HL-60 (cell line): ENCODE measurements at regions not wholly inside any gene's neighbourhood (a gene's known extent, or its start where the extent isn't known, plus 50 kb on each side); places are given as distances from the start of the nearest gene placed in this dataset.
"Not testable (repeated sequence)": the region's sequence is repeated elsewhere in the genome, so short reads cannot be mapped to it uniquely, and the experiment has no call there.

ENCODE experiments used
- DNase-seq, 2 experiments: peaks; one replicate each; pipeline ENCODE4 v3.0.0-alpha.2; 2010 to 2020; ENCODE audit warnings: low read depth in 1 of 2, low spot score in 1 of 2
- H3K27ac ChIP-seq: fragments of 250-450 bp; sonication (Bioruptor Pico); replicated peaks from 2 replicates; pipeline ENCODE4 v1.5.1; 2020; ENCODE audit warnings: mild to moderate bottlenecking, moderate library complexity
- H3K27me3 ChIP-seq: fragments of 250-450 bp; sonication (Bioruptor Pico); 2 replicates; pipeline ENCODE4 v1.5.1; 2021; ENCODE audit warnings: mild to moderate bottlenecking, moderate library complexity; ENCODE audit not compliant: insufficient read depth, poor library complexity, severe bottlenecking
- H3K4me3 ChIP-seq: replicated peaks from 2 replicates; pipeline ENCODE4 v1.5.1; 2011; ENCODE audit warnings: mild to moderate bottlenecking, control low read depth, low read length; ENCODE audit not compliant: insufficient read depth
- GABPA ChIP-seq: IDR thresholded peaks from 2 replicates; pipeline ENCODE4 v1.6.1; 2012; ENCODE audit warnings: low read depth
- POLR2AphosphoS5 ChIP-seq: IDR thresholded peaks from 2 replicates; pipeline ENCODE4 v1.6.1; 2012; ENCODE audit warnings: low read depth
- SPI1 ChIP-seq: IDR thresholded peaks from 2 replicates; pipeline ENCODE4 v1.6.1; 2012; ENCODE audit warnings: low read depth, mild to moderate bottlenecking, borderline replicate concordance
- TF ChIP-seq, protein P1 (sequence below): IDR thresholded peaks from 2 replicates; pipeline ENCODE4 v1.6.1; 2012; ENCODE audit warnings: low read depth; ENCODE audit not compliant: insufficient replicate concordance
- TF ChIP-seq, protein P2 (sequence below): IDR thresholded peaks from one replicate; pipeline ENCODE4 v1.5.1; 2011; ENCODE audit warnings: low read length, control low read depth, inconsistent platforms; ENCODE audit not compliant: insufficient read depth

DNA sequence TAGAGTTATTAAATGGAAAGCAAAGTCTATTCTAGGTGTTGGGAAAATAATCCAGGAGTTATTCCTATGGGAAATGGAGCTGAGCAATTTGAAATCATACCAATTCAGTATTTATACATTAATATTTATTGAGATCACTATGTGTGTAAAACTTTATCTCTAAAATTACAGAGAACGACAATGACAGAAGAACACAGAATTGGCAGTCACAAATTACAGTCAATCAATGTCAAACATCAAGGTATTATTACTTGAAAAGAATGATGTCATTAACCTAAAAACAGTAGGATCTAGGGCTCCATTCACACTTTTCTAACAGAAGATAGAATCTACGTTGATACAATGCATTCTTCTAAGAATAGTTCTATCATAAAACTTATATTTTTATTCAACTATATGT, 154.9 kb upstream of the GJE1 start:
- H3K27ac ChIP-seq = no peak overlapping the region
- no peak for TF ChIP-seq GABPA
- TF ChIP-seq, protein P1, sequence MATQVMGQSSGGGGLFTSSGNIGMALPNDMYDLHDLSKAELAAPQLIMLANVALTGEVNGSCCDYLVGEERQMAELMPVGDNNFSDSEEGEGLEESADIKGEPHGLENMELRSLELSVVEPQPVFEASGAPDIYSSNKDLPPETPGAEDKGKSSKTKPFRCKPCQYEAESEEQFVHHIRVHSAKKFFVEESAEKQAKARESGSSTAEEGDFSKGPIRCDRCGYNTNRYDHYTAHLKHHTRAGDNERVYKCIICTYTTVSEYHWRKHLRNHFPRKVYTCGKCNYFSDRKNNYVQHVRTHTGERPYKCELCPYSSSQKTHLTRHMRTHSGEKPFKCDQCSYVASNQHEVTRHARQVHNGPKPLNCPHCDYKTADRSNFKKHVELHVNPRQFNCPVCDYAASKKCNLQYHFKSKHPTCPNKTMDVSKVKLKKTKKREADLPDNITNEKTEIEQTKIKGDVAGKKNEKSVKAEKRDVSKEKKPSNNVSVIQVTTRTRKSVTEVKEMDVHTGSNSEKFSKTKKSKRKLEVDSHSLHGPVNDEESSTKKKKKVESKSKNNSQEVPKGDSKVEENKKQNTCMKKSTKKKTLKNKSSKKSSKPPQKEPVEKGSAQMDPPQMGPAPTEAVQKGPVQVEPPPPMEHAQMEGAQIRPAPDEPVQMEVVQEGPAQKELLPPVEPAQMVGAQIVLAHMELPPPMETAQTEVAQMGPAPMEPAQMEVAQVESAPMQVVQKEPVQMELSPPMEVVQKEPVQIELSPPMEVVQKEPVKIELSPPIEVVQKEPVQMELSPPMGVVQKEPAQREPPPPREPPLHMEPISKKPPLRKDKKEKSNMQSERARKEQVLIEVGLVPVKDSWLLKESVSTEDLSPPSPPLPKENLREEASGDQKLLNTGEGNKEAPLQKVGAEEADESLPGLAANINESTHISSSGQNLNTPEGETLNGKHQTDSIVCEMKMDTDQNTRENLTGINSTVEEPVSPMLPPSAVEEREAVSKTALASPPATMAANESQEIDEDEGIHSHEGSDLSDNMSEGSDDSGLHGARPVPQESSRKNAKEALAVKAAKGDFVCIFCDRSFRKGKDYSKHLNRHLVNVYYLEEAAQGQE = no peak
- no peak for TF ChIP-seq SPI1
- TF ChIP-seq, protein P2, sequence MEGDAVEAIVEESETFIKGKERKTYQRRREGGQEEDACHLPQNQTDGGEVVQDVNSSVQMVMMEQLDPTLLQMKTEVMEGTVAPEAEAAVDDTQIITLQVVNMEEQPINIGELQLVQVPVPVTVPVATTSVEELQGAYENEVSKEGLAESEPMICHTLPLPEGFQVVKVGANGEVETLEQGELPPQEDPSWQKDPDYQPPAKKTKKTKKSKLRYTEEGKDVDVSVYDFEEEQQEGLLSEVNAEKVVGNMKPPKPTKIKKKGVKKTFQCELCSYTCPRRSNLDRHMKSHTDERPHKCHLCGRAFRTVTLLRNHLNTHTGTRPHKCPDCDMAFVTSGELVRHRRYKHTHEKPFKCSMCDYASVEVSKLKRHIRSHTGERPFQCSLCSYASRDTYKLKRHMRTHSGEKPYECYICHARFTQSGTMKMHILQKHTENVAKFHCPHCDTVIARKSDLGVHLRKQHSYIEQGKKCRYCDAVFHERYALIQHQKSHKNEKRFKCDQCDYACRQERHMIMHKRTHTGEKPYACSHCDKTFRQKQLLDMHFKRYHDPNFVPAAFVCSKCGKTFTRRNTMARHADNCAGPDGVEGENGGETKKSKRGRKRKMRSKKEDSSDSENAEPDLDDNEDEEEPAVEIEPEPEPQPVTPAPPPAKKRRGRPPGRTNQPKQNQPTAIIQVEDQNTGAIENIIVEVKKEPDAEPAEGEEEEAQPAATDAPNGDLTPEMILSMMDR = no peak
- TF ChIP-seq POLR2AphosphoS5 = no peak
- H3K4me3 ChIP-seq = no peak overlapping the region
- DNase-seq = no peak
- no peaks in the 10 kb centered on the region for H3K27me3 ChIP-seq

DNA sequence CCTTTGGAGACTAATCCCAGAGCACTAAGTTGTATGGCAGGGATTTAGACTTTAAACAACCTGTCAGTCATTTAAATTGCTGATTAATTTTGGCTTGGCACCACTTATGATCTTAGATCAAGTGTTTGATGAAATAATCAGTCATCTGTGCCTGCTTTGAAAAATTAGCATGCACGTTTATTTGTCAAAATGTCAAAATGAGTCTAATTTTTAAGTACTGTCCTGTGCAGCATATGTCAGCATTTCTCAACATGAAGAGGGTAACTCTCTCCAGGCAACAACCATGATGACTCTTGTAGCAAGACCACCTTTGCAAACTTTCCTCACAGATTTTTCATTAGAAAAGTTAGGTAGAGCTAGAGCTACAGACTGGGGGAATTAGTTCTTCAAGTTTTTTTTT, 155.7 kb upstream of the GJE1 start:
- Histone ChIP-seq H3K27me3 (no peaks in the 10 kb centered on the region), H3K27ac (no peak overlapping the region), H3K4me3 (no peak overlapping the region)
- TF ChIP-seq GABPA = no peak
- no peak for TF ChIP-seq POLR2AphosphoS5
- TF ChIP-seq, protein P2 = no peak
- TF ChIP-seq, protein P1 = no peak
- TF ChIP-seq SPI1 = no peak
- DNase-seq = no peak

DNA sequence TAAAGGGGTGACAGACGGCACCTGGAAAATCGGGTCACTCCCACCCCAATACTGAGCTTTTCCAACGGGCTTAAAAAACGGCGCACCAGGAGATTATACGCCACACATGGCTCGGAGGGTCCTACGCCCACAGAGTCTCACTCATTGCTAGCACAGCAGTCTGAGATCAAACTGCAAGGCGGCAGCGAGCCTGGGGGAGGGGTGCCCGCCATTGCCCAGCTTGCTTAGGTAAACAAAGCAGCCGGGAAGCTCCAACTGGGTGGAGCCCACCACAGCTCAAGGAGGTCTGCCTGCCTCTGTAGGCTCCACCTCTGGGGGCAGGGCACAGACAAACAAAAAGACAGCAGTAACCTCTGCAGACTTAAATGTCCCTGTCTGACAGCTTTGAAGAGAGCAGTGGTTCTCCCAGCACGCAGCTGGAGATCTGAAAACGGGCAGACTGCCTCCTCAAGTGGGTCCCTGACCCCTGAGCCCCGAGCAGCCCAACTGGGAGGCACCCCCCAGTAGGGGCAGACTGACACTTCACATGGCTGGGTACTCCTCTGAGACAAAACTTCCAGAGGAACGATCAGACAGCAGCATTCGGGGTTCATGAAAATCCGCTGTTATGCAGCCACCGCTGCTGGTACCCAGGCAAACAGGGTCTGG, 162.8 kb upstream of the GJE1 start:
- not testable (repeated sequence) for DNase-seq, H3K4me3 ChIP-seq, H3K27me3 ChIP-seq, H3K27ac ChIP-seq

DNA sequence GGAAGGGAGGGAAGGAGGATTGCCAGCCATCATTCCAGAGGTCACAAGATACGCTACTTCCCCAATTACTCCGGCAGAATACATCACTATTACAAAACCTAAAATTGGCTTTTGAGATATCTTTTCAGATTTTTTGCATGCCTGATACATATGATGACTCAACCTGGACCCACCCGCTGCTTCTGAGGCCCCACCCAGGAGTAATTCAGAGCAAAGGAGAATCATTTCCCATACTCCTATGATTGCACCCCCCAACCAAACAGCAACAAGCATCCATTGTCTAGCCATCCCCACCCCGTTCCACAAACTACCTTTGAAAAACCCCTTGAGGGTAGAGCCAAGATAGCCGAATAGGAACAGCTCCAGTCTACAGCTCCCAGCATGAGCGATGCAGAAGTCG, 163.5 kb upstream of the GJE1 start:
- no peak for DNase-seq
- Histone ChIP-seq H3K4me3 (no peak overlapping the region), H3K27ac (no peak overlapping the region), H3K27me3 (no peaks in the 10 kb centered on the region)
- TF ChIP-seq GABPA (no peak), POLR2AphosphoS5 (no peak), SPI1 (no peak)
- TF ChIP-seq, protein P1 = no peak
- TF ChIP-seq, protein P2 = no peak
